DLD1 (cell line): ENCODE measurements at regions not wholly inside any gene's neighbourhood (a gene's known extent, or its start where the extent isn't known, plus 50 kb on each side); places are given as distances from the start of the nearest gene placed in this dataset.

Experiments used
- in situ Hi-C: cut with HindIII; loops from 2 replicates; pipeline ENCODE4 v1.10.0; 2017; ENCODE audit warnings: low sequenced_read_pairs

GRCh38 chr18:25455159-25455558 is 103.2 kb upstream of the ZNF521 start:
- in situ Hi-C loops = no loop called here

GRCh38 chr18:25454730-25455129 is 102.8 kb upstream of the ZNF521 start:
- in situ Hi-C loops = no loop called here

- in situ Hi-C loops = no loop called here
These were observed 102.3 kb upstream of the ZNF521 start for GRCh38 chr18:25454270-25454659.

GRCh38 chr18:25453556-25454269 is 101.7 kb upstream of the ZNF521 start:
- in situ Hi-C loops = no loop called here

GRCh38 chr18:25451077-25451658 is 99.2 kb upstream of the ZNF521 start:
- in situ Hi-C loops = no loop called here

- in situ Hi-C loops = no loop called here
These were observed 97.1 kb upstream of the ZNF521 start for GRCh38 chr18:25449046-25449445.

GRCh38 chr18:25446972-25447371 is 95.0 kb upstream of the ZNF521 start:
- in situ Hi-C loops = no loop called here

GRCh38 chr18:25445430-25445829 is 93.5 kb upstream of the ZNF521 start:
- in situ Hi-C loops = no loop called here

- in situ Hi-C loops = no loop called here
These were observed 91.8 kb upstream of the ZNF521 start for GRCh38 chr18:25443776-25444175.

GRCh38 chr18:25435149-25435782 is 83.3 kb upstream of the ZNF521 start:
- in situ Hi-C loops = no loop called here

- in situ Hi-C loops = no loop called here
These were observed 82.8 kb upstream of the ZNF521 start for GRCh38 chr18:25434745-25435144.

- in situ Hi-C loops = no loop called here
These were observed 81.6 kb upstream of the ZNF521 start for GRCh38 chr18:25433590-25433989.

- in situ Hi-C loops = no loop called here
These were observed 73.1 kb upstream of the ZNF521 start for GRCh38 chr18:25425024-25425423.

- in situ Hi-C loops = no loop called here
These were observed 71.8 kb upstream of the ZNF521 start for GRCh38 chr18:25423760-25424159.

GRCh38 chr18:25423267-25423666 is 71.3 kb upstream of the ZNF521 start:
- in situ Hi-C loops = no loop called here

- in situ Hi-C loops = no loop called here
These were observed 70.3 kb upstream of the ZNF521 start for GRCh38 chr18:25422230-25422629.

GRCh38 chr18:25420077-25420825 is 68.3 kb upstream of the ZNF521 start:
- in situ Hi-C loops = no loop called here

GRCh38 chr18:25416374-25416773 is 64.4 kb upstream of the ZNF521 start:
- in situ Hi-C loops = no loop called here

GRCh38 chr18:25409971-25410370 is 58.0 kb upstream of the ZNF521 start:
- in situ Hi-C loops = no loop called here

- in situ Hi-C loops = no loop called here
These were observed 56.3 kb upstream of the ZNF521 start for GRCh38 chr18:25408293-25408692.
